HG03066 (cell line): ENCODE measurements at regions not wholly inside any gene's neighbourhood (a gene's known extent, or its start where the extent isn't known, plus 50 kb on each side); places are given as distances from the start of the nearest gene placed in this dataset.
"Not testable (repeated sequence)": the region's sequence is repeated elsewhere in the genome, so short reads cannot be mapped to it uniquely, and the experiment has no call there.

Source experiments
- ATAC-seq: cut with Tn5 transposase; IDR thresholded peaks from one replicate; pipeline ENCODE4 v1.9.1; 2021; ENCODE audit warnings: low read depth; ENCODE audit not compliant: unreplicated experiment

DNA sequence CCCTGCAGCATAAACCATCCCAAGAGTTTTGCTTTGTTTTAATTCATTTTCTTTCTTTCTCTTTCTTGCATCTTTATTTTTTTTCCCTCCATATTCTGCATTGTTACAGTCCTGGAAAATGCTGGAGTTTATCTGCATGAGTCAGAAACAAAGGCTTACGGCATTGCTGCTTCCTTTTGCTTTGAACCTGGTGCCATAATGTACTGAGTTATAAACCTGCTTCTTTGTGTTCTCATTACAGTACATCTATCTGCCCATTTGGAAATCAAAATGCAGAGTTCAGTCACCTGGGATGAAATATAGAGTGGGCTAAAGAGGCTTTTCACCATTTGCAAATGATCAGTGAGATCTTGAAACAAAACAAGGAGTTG is 1009.2 kb upstream of the FANCL start:
- no peak for ATAC-seq

- no peak for ATAC-seq
Observed at GRCh38 chr2:59249441-59250306, 1008.5 kb upstream of the FANCL start.

- ATAC-seq, result no peak
Observed at GRCh38 chr2:59239146-59239545, 998.0 kb upstream of the FANCL start.

- no peak for ATAC-seq
Observed at GRCh38 chr2:59237311-59237710, 996.2 kb upstream of the FANCL start.

DNA sequence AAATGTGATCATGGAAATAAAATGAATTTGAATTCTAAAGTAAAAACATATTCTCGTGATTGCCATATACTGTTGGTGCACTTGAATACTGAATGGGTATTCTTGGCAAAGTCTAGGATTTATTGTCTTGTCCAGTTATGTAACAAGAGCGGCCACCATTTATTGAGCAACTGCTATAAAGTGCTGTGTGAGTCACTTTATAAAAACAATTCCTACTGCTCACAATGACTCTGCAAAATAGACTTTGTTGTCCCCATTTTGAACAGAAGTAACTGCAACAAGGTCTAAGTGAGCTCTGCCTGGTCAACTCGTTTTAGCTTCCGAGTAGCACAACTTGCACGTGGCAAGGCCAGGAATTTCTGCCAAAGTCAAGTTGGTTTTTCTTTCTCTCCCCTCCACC is 995.6 kb upstream of the FANCL start:
- ATAC-seq, result no peak

- no peak for ATAC-seq
Observed at GRCh38 chr2:59233920-59234319, 992.8 kb upstream of the FANCL start.

GRCh38 chr2:59233448-59233847 is 992.3 kb upstream of the FANCL start:
- ATAC-seq, result no peak

DNA sequence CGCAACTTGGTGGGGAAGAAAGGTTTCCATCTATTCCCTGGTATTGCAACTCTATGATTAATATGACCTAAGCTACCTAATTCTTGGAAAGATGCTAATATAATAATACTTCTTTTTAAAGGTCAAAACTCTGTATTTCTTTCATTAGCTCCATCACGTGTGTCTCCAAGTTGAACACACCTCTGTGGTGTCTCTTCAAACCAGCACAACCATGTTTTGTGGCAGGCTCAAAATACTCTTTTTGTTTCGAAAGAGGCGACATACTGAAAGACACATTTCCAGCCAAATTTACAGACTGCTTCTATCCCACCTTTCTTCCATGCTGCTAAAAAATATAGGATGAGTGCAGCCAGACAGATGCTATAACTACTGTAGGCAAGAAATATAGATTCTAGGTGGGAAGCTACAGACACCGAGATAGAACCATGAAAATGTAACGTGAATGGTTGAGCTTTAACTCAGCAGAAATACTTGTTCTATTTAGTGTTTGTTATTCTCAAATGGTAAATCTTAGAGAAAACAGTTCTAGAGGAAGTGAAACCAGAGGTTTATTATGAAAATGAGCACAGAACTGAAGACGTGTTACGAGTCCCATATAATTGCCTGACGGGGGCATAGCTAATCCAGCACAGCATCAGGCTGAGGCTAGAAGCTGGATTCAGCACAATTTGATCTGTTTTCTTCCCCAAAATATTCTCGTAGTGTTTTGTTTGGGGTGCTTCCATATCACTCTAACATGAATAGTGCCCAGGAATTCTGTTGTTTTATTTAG is 991.5 kb upstream of the FANCL start:
- ATAC-seq, result peak; percentile 93

GRCh38 chr2:59226362-59226761 is 985.2 kb upstream of the FANCL start:
- not testable (repeated sequence) for ATAC-seq

GRCh38 chr2:59223742-59224141 is 982.6 kb upstream of the FANCL start:
- no peak for ATAC-seq

GRCh38 chr2:59217360-59217759 is 976.2 kb upstream of the FANCL start:
- ATAC-seq, result no peak

DNA sequence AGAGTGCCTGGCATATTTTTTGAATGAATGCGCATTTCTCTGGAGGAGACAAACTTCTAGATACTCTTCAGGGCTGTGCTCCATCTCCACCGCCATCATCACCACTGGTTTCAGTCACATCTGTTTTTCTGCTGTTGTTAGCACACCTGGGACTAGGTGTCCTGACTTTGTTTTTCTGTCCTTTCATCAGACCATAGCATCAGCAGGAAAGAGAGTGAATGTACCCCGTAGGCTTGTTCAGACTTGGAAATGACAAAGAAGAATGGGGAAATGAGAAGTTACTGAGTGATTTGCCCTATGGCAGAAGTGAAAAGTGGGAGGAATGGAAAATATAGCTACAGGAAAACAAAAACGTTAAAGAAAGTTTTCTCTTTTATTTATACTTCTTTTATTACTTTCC is 965.2 kb upstream of the FANCL start:
- no peak for ATAC-seq

DNA sequence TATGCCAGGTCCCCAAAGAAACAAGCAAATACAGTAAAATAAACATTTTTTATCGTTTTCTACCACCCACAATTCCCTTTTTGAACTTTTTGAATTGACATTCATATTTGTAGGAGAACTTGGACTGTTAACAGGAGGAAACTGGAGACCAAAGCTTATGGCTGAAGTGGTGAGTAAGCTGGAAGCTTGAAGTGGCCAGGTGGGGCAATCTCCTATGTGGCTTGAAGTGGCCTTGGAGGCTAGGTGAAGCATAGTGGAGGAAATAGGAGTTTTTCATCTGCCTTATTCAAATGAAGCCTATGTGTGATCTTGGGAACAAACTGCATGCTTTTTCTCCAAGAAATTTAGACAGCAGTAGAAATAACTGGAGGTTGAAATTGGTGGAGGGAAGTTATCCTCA is 962.9 kb upstream of the FANCL start:
- ATAC-seq, result no peak

- no peak for ATAC-seq
Observed at GRCh38 chr2:59196491-59196890, 955.4 kb upstream of the FANCL start.

DNA sequence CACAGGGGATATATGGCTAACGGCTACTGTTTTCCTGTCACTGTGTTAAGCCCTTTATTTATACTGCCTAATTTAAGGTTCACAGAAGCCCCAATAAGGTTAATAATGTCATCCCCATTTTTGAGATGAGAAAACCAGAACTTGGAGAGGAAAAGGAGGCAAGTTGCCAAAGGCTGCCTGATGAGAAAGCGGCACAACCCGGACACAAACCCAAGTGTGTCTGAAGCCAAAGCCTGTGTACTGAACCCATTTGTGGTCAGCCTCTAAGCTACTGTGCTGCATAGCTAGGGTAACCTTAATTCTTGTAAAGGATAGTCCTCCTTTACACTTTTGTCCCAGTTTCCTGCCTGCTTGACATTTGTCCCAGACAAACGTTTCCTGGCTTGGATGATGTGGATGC is 954.7 kb upstream of the FANCL start:
- ATAC-seq, result no peak

DNA sequence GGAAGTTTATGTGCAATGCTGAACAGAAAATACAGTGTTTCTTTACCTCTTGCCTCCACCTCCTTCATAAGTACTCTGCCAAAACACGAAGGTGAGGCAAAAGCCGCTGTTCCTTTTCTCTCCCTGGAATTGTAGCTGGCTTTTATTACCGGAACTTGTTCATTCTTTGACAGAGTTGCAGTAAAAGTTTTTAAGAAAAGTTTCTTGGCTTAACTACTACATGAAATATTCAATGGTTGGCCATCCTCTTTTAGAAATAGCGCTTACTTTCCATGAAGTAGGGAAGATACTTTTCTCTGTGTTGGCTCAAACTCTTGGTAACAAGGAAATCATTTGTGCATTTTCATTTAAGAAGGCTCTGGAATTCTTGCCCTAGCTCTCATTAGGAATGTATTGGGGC is 950.7 kb upstream of the FANCL start:
- ATAC-seq, result no peak

DNA sequence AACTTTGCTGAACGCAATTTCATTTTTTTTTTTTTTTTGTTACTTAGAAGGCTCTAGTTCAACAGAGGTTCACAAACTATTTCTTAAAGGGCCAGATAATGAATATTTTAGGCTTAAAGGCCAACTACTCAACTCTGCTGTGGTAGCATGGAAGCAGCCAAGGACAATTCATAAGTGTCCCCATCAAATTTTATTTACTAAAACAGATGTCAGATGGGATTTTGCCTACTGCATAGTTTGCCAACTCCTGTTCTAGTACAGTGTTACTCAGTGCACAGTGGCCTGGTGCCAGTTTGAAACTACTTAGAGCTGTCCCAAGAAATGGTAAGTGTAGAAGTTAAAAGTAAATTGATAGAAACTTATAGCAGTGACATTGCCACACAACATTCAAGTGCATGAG is 949.4 kb upstream of the FANCL start:
- no peak for ATAC-seq

- ATAC-seq, result no peak
Observed at GRCh38 chr2:59184276-59185020, 943.3 kb upstream of the FANCL start.

GRCh38 chr2:59183070-59183469 is 941.9 kb upstream of the FANCL start:
- ATAC-seq, result no peak

- ATAC-seq, result no peak
Observed at GRCh38 chr2:59182249-59182648, 941.1 kb upstream of the FANCL start.

- no peak for ATAC-seq
Observed at GRCh38 chr2:59181347-59181746, 940.2 kb upstream of the FANCL start.
